ENCODE measurements at regions not wholly inside any gene's neighbourhood (a gene's known extent, or its start where the extent isn't known, plus 50 kb on each side); places are given as distances from the start of the nearest gene placed in this dataset.
"Not testable (repeated sequence)": the region's sequence is repeated elsewhere in the genome, so short reads cannot be mapped to it uniquely, and the experiment has no call there.

- DNase-seq, result no peak
These were observed 1345.1 kb downstream of the XPNPEP1 start for GRCh38 chr10:108578258-108578657.

GRCh38 chr10:108574233-108574632 lies 1349.1 kb downstream of the XPNPEP1 start:
- DNase-seq, result no peak

GRCh38 chr10:108568824-108569223 lies 1354.5 kb downstream of the XPNPEP1 start:
- DNase-seq, result no peak

GRCh38 chr10:108567899-108568752 lies 1355.2 kb downstream of the XPNPEP1 start:
- no peak for DNase-seq

GRCh38 chr10:108566316-108567107 lies 1356.8 kb downstream of the XPNPEP1 start:
- DNase-seq, result no peak

- no peak for DNase-seq
These were observed 1361.2 kb downstream of the XPNPEP1 start for GRCh38 chr10:108562105-108562504.

- no peak for DNase-seq
These were observed 1361.7 kb downstream of the XPNPEP1 start for GRCh38 chr10:108561649-108562048.

- DNase-seq, result no peak
These were observed 1362.8 kb downstream of the XPNPEP1 start for GRCh38 chr10:108560488-108560887.

GRCh38 chr10:108556186-108556585 lies 1367.1 kb downstream of the XPNPEP1 start:
- no peak for DNase-seq

- DNase-seq, result no peak
These were observed 1377.4 kb downstream of the XPNPEP1 start for GRCh38 chr10:108545921-108546320.

GRCh38 chr10:108544500-108545120 lies 1378.7 kb downstream of the XPNPEP1 start:
- DNase-seq, result peak; percentile 20

- not testable (repeated sequence) for DNase-seq
These were observed 1369.0 kb upstream of the SORCS1 start for GRCh38 chr10:108533551-108533950.

- no peak for DNase-seq
These were observed 1358.7 kb upstream of the SORCS1 start for GRCh38 chr10:108523016-108523800.

- no peak for DNase-seq
These were observed 1357.5 kb upstream of the SORCS1 start for GRCh38 chr10:108521827-108522492.

- DNase-seq, result no peak
These were observed 1351.3 kb upstream of the SORCS1 start for GRCh38 chr10:108515821-108516220.

GRCh38 chr10:108500396-108500795 lies 1335.9 kb upstream of the SORCS1 start:
- no peak for DNase-seq

GRCh38 chr10:108496106-108496505 lies 1331.6 kb upstream of the SORCS1 start:
- no peak for DNase-seq

- no peak for DNase-seq
These were observed 1326.4 kb upstream of the SORCS1 start for GRCh38 chr10:108490944-108491343.

GRCh38 chr10:108471420-108471819 lies 1306.9 kb upstream of the SORCS1 start:
- DNase-seq, result no peak

- no peak for DNase-seq
These were observed 1305.4 kb upstream of the SORCS1 start for GRCh38 chr10:108469940-108470339.

- DNase-seq, result no peak
These were observed 1301.5 kb upstream of the SORCS1 start for GRCh38 chr10:108465871-108466641.
